Femur (tissue), 1 donor: ENCODE measurements at regions not wholly inside any gene's neighbourhood (a gene's known extent, or its start where the extent isn't known, plus 50 kb on each side); places are given as distances from the start of the nearest gene placed in this dataset.
"Not testable (repeated sequence)": the region's sequence is repeated elsewhere in the genome, so short reads cannot be mapped to it uniquely, and the experiment has no call there.

Source experiments
- DNase-seq: peaks from one replicate; pipeline ENCODE4 v3.0.0-alpha.2; 2017

DNA sequence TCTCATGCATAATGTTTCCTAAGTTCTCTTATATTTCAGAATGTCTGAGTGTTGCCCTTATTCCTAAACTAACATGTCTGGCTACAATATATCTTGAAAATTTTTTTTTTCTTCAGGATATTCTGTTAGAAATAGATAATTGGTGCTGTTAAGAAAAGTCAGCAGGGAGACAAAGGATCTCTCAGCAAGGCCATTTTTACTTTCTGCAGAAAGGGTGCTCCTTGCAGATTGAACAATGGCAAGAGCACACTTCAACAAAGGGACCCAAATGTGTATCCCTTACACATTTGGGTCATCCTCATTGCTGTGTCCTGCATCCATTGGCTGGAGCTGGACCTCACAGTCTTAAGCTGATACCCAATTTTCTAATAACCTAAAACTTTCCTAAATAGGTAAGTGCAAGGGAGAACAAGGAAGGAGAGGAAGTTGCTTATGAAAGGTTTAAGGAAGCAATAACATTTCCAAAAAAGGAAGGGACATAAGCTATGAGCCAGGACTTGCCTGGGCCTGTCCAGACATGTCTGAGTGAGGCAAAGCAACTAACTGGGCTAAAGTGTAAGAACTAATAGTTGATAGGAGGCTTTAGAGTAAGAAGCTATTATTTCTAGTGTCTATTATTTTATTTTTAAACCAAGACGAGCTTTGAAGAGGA lies 429.6 kb downstream of the BCKDHB start:
- no peak for DNase-seq

GRCh38 chr6:80531681-80532619 lies 425.5 kb downstream of the BCKDHB start:
- no peak for DNase-seq

DNA sequence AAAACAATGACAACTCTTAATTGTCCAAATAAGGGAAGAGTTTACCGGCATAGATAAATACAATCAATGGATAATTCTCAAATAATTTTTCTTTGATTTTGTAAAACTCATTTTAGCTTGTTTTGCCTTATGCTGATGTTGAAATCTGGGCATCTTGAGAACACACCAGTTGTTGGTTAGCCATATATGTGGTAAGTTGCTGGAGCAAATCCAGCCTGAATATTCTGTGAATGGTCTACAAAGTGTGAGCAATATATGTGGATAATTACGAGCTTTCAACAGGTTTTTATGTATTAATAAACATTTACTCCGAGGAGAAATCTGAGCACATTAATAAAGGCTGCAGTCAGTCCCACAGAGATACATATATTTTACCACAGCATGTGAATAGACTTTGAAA lies 423.6 kb downstream of the BCKDHB start:
- no peak for DNase-seq

DNA sequence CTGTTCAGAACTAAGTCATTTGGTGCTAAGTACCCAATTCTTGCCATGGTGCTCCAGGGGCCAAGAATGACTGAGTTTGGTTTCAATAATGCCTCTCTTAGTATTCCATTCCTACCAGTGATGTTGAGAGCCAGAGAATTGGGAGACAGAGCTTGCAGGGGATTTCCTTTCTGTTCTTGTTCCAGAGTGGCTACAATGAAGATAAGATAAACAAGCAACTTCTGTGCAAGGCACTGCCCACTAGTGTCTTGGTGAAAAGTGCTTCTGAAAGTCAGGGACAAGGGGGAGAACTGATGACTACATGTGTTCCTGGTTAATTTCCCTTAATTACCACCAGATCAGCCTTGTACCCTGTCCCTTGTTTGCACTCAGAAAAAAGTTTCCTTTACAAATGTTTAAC lies 421.6 kb downstream of the BCKDHB start:
- DNase-seq, result no peak

DNA sequence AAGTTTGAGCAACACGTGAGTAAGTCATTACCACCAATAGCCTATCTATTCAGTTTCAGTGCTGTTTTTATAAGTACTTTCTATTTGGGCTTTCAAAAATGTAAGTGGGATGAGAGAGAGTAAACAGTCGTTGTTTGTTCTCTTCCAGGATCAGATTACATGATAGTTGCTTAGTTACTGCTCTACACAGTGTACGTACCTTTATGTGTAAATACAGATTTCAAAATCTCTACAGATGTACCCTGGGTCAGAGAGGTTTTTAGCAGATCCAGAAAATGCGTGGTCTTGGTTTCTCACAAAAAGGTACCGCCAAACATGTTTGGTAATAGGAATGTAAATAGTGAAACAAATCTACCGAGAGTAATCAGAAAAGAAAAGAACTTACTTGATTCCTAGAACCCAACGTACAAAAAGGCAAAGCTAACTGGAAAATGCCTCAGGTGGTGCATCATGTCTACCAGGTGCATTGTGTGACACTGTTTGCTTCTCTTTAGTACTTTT lies 421.1 kb downstream of the BCKDHB start:
- DNase-seq, result no peak

DNA sequence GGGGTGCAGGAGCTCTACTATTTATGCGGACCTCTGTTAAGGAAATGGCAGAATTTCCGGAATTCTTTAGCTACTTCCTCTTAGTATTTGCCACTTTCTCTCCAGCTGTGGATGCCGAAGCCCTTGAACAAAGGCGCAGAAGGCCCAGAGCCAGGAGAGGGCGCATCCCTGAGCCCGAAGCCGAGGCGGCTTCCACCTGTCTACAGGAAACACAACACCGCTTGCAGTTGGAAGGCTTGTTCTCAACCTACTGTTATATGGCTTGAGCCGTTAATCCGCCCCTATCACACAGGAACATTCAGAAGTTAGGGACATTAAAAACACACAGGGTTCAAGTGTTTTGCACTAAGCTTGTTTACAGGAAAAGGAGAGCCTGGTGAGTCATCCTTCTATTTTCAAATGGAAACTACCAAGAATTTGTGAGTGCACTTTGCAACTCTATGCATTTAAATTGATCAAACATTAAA lies 417.1 kb downstream of the BCKDHB start:
- DNase-seq, result peak; percentile 61

DNA sequence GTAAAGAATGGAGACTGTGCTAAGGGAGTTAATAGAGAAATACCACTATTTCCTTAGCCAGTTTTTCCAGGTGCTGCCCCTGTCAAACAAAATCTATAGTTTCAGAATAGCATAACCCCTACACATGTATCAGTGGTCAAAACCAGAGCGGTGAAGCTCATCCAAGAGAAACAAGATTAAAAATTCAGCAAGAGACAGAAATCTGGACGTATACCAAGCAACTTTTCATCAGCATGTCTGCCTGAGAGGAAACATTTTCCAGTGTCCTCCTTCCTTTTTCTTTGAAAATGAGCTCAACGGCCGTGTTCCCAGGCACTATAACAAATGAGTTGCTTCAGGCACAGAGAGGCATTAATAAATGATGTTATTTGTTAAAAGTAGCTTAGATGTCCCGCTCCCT lies 416.5 kb downstream of the BCKDHB start:
- peak; percentile 26 for DNase-seq

DNA sequence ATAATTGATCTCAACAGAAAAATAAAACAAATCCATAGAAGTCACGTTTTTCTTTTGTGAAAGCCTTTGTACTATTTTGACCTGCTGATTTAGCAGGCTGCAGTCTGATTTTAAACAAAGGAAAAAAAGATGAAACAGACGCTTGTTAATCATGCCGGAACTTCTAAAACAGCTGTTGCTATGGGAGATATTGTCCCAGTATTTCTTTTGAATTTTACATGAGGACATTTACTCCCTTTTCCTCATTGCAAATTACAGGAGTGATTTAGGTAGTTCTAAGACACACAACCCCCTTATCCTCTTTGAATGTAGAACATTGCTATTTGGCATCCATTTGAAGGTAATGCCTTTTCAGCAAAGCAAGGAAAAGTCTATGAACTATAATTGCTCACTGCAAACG lies 416.1 kb downstream of the BCKDHB start:
- DNase-seq, result no peak

DNA sequence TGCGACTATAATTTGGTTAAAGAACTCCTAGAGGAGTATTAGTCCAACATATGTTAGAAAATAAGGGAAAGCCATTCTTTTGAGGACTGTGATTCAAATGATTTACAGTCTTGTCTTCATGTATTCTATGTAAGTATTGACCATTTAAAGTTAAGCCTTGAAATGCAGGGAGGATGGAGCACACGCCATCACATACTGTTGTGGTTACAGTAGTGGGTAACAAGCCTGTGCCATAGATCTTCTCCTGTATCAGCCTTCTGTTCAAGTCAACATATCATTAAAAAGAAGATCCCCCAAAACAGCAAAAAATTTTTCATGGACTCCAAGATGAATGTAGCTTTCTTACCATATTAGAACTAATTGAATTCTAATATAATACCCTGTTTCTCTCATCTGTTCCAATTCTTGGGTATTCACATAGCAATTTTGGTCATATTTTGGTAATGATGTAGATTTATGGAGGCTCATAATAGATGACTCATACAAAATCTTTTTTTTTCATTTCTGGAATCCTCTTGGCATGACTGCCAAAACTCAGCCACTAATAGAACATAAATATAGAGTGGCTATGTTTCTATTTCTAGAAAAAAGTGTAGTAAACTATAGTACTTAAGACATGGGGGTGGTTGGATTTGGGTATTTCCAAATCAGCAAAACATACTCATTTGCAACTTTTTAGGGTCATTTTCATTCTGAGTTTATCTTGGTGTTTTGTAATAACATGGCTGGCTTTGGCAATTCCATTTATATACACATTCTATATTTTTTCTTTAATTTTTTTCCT lies 413.5 kb downstream of the BCKDHB start:
- no peak for DNase-seq

- DNase-seq, result no peak
These were observed 411.1 kb downstream of the BCKDHB start for GRCh38 chr6:80517525-80517924.

DNA sequence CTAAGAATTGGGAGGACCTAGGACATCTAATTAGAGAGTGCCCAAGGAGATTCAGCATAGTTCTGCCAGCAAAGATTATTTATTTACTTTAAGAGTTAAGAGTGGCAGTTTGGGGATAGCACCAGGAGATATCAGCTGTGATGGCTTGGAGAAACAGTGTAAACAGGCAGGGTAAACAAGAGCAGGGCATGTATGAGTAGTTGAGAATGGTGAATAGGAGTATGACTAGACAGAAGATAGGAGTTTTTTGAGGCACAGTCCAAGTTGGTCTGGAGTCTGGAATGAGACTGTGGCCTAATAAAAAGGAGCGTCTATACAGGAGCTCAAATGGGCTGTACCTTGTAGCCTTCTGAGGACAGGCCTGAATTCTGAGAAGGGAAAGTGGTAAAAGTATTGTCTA lies 404.1 kb downstream of the BCKDHB start:
- not testable (repeated sequence) for DNase-seq

DNA sequence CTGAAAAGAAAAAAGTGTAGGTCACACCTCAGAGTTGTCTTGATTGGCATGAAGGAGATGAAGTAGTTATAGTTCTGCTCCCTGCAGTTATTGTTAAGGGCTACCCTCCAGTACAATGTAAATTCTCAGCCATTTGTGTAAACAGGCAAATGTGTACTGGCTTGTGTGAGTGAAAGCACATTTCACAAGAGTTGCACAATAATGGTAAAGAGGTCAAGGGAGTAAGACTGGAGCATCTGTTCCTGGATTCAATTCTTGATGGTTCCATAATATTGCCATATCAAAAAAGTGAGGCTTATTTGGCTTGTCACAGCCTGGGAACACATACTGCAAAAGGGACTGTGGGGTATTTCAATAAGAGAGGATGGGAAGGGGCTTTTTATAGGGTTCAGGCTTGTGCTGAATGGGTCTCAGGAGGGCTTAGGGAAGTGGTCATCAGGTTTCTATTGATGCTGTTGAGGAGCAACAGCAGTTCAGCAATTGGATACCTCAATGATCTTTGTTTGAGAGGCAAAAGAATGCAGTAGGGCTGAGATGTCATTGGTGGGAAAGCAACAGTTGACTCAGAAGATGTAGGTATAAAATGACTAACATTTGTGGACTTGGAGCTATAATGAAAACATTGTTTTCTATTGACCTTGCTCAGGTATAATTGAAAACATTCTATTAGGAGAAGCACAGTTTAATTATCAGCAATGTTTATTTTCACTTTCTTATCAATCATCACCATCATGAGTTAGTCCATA lies 402.6 kb downstream of the BCKDHB start:
- no peak for DNase-seq

DNA sequence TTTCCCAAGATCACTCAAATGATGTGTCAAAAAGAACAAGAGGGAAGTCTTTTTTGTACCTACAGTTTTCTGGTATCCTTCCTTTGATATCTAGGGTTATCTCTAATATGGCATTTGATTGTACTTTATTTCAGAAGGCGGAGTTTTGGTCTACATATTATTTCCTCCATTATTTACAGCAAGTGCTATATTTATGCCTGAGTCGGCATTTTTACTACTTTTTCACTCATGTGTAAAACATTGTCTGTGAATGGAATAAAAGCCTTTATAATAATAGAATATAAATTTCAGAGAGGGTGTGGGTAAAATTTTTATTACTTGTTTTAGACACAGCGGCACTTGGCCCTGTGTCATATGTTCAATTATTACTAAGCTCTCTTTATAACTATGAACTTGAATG lies 398.4 kb downstream of the BCKDHB start:
- DNase-seq, result no peak

DNA sequence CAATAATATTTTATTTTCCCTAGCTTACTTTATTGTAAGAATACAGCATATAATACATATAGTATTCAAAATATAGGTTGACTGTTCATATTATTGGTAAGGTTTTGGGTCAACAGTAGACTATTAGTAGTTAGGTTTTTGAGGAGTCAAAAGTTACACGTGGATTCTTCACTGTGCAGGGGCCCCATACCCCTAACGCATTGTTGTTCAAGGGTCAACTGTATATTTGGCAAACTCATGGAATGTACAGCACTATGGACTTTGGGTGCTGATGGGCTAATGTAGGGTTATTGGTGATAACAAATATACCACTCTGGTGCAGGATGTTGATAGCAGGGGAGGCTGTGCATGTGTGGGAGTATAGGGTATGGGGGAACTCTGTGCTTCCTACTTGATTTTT lies 397.2 kb downstream of the BCKDHB start:
- DNase-seq, result no peak

DNA sequence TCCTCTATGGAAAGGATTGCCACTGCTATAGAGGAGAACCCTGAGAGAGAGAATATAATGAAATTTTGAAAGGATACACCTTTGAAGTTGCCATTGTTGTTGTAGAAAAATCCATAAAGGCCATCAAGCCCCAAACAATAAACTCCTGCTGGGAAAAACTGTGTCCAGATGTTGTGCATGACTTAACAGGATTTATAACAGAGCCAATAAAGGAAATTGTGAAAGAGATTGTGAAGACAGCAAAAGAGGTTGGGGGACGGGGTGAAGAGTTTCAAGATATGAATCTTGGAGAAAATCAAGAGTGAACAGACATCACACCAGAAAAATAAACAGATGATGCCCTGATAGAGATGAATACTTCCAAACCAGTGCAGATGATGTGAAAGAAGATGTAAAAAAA lies 396.4 kb downstream of the BCKDHB start:
- no peak for DNase-seq

DNA sequence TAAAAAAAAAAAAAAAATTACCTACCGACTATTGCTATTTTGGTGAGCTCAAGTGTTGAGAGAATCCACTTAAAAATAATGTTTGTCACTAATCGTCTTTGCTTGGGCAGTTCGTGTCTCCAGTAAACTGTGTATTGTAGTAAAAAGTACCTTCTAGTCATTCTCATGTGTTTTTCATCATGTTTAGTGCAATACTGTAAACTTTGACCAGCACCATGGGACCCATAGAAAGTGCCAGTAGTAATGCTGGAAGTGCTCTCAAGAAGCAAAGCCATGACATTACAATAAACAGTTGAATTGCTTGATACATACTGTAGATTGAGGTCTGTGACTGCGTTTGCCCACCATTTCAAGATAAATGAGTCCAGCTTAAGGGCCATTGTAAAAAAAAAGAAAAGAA lies 395.2 kb downstream of the BCKDHB start:
- no peak for DNase-seq

GRCh38 chr6:80497696-80498486 lies 391.4 kb downstream of the BCKDHB start:
- not testable (repeated sequence) for DNase-seq

DNA sequence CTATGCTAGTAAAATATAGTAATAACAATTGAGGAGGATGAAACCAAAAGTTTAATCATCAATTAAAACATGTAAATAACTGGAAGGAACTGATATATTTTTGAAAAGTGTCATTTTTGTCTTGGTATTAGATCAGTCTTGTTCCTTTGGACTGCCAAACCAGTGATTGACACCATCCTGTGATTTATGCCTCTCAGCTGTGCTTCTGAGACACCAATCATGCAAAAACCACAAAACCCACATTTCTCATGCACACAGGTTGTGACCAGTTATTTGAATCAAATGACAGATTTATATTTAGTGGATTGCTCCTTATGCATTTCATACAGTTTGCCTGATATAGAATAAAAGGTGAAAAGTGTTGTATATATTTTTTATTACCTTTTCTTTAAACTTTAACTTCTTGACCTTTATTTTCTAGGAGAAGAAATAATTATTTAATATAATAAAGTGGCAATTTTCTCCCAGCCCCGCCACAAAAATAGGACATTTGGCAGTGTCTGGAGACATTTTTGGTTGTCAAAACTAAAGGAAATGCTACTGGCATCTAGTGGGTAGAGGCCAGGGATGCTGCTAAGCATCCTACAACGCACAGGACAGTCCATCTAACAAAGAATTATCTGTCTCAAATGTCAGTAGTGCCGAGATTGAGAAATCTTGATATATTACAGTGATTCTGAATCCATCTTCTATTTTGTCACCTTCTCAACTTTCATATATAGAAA lies 383.6 kb downstream of the BCKDHB start:
- no peak for DNase-seq

DNA sequence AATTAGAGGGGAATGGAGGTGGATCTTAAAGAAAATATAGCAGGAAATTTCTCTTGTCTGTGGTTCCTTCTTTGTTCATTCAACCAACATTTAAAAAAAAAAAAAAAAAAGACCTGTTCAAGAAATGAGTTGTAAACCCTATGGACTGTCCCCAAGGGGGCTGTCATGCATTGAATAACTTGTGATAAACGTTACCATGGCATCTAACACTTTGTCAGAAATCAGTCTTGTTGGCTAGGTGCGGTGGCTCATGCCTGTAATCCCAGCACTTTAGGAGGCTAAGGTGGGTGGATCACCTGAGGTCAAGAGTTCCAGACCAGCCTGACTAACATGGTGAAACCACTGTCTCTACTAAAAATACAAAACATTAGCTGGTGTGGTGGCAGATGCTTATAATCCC lies 381.7 kb downstream of the BCKDHB start:
- no peak for DNase-seq

DNA sequence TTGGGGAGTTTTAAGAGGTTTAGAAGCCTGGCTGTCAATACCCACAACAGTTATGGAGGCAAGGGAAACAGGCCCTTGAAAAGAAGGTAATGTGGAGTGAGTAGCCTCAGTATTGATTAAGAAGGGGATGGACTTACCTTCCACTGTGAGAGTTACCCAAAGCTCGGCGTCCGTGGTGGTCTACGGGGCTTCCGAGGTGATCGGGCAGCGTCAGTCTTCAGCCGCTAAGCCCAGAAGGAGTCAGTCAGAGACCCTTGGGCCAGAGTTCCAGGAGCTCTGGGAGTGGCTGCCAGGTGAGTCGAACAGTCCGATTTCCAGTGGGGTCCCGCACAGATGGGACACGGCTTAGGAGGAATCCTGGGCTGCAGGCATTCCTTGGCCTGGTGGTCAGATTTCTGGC lies 379.0 kb downstream of the BCKDHB start:
- not testable (repeated sequence) for DNase-seq

DNA sequence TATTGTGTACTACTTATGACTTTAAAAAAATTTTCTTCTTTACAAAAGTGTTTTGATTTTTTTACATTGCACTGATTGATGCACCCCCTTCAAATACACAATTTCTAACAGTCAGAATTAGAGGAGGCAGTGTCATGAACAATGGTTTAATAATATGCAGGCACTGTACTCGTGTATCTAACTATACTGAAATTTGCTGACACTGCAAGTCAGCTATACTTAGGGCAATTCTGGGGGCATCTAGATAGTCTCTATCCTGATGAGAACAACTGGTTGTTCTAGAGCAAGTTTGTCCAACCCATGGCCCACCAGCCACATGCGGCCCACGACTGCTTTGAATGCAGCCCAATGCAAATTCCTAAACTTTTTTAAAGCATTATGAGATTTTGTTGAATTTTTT lies 375.6 kb downstream of the BCKDHB start:
- no peak for DNase-seq
